ENCODE measurements at regions not wholly inside any gene's neighbourhood (a gene's known extent, or its start where the extent isn't known, plus 50 kb on each side); places are given as distances from the start of the nearest gene placed in this dataset.

- DNase-seq (ENCODE audit: low read depth) = no peak
These were observed 484.7 kb upstream of the TENM4 start for GRCh38 chr11:79925570-79925969.

- no peak for DNase-seq (ENCODE audit: low read depth)
These were observed 481.8 kb upstream of the TENM4 start for GRCh38 chr11:79922641-79923040.

- no peak for DNase-seq (ENCODE audit: low read depth)
These were observed 479.6 kb upstream of the TENM4 start for GRCh38 chr11:79920480-79920879.

GRCh38 chr11:79919350-79919749 lies 478.5 kb upstream of the TENM4 start:
- DNase-seq (ENCODE audit: low read depth) = no peak

GRCh38 chr11:79918846-79919245 lies 478.0 kb upstream of the TENM4 start:
- no peak for DNase-seq (ENCODE audit: low read depth)

- no peak for DNase-seq (ENCODE audit: low read depth)
These were observed 465.3 kb upstream of the TENM4 start for GRCh38 chr11:79906164-79906563.

GRCh38 chr11:79902493-79902892 lies 461.7 kb upstream of the TENM4 start:
- no peak for DNase-seq (ENCODE audit: low read depth)

GRCh38 chr11:79897896-79898295 lies 457.1 kb upstream of the TENM4 start:
- DNase-seq (ENCODE audit: low read depth) = no peak

GRCh38 chr11:79896258-79896657 lies 455.4 kb upstream of the TENM4 start:
- no peak for DNase-seq (ENCODE audit: low read depth)

- no peak for DNase-seq (ENCODE audit: low read depth)
These were observed 453.3 kb upstream of the TENM4 start for GRCh38 chr11:79894111-79894510.

- DNase-seq (ENCODE audit: low read depth) = no peak
These were observed 449.4 kb upstream of the TENM4 start for GRCh38 chr11:79890272-79890671.

GRCh38 chr11:79864882-79865281 lies 424.1 kb upstream of the TENM4 start:
- DNase-seq (ENCODE audit: low read depth) = no peak

GRCh38 chr11:79860336-79860735 lies 419.5 kb upstream of the TENM4 start:
- no peak for DNase-seq (ENCODE audit: low read depth)

- no peak for DNase-seq (ENCODE audit: low read depth)
These were observed 416.8 kb upstream of the TENM4 start for GRCh38 chr11:79857377-79858214.

GRCh38 chr11:79852176-79852575 lies 411.3 kb upstream of the TENM4 start:
- DNase-seq (ENCODE audit: low read depth) = no peak

- DNase-seq (ENCODE audit: low read depth) = no peak
These were observed 404.3 kb upstream of the TENM4 start for GRCh38 chr11:79845002-79845709.

- no peak for DNase-seq (ENCODE audit: low read depth)
These were observed 393.2 kb upstream of the TENM4 start for GRCh38 chr11:79834015-79834414.

- DNase-seq (ENCODE audit: low read depth) = no peak
These were observed 389.6 kb upstream of the TENM4 start for GRCh38 chr11:79830446-79830845.

GRCh38 chr11:79829891-79830290 lies 389.1 kb upstream of the TENM4 start:
- DNase-seq (ENCODE audit: low read depth) = no peak

- no peak for DNase-seq (ENCODE audit: low read depth)
These were observed 381.9 kb upstream of the TENM4 start for GRCh38 chr11:79822766-79823165.

- DNase-seq (ENCODE audit: low read depth) = no peak
These were observed 372.7 kb upstream of the TENM4 start for GRCh38 chr11:79813551-79813950.

- no peak for DNase-seq (ENCODE audit: low read depth)
These were observed 368.7 kb upstream of the TENM4 start for GRCh38 chr11:79809487-79809886.

GRCh38 chr11:79807506-79807905 lies 366.7 kb upstream of the TENM4 start:
- no peak for DNase-seq (ENCODE audit: low read depth)
